ENCODE measurements at regions not wholly inside any gene's neighbourhood (a gene's known extent, or its start where the extent isn't known, plus 50 kb on each side); places are given as distances from the start of the nearest gene placed in this dataset.

DNA sequence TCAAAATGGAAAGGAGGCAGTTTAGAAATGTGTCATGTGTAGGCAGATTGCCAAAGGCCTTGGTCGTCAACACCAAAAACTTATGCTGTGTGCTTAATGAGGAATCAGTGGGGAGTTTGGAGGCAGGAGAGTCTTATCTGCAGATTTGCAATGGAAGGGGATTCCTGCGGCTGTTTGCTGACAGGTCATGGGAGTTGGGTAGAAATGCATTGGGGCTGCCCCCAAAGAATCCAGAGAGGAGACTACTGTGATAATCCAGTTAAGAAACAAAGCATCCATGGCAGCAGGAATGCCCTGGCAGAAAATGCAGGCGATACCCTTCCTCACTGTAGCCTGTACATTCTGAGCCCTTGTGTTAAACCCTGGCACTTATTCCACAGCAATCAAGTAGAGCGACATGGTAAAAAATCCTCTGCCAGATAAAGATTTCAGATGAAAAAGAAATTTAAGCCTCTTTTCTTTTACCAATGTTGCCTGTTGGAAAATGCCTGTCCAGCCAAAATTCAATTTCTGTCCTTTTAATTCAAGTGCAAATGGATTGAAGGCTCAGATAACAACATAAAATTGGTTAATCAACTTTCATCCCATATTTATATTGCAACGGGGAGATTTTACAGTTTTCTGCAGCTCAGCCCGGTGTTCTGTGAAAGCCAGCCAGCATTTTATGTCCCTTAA is 491.0 kb upstream of the CDH5 start:
- TF ChIP-seq, protein P1, sequence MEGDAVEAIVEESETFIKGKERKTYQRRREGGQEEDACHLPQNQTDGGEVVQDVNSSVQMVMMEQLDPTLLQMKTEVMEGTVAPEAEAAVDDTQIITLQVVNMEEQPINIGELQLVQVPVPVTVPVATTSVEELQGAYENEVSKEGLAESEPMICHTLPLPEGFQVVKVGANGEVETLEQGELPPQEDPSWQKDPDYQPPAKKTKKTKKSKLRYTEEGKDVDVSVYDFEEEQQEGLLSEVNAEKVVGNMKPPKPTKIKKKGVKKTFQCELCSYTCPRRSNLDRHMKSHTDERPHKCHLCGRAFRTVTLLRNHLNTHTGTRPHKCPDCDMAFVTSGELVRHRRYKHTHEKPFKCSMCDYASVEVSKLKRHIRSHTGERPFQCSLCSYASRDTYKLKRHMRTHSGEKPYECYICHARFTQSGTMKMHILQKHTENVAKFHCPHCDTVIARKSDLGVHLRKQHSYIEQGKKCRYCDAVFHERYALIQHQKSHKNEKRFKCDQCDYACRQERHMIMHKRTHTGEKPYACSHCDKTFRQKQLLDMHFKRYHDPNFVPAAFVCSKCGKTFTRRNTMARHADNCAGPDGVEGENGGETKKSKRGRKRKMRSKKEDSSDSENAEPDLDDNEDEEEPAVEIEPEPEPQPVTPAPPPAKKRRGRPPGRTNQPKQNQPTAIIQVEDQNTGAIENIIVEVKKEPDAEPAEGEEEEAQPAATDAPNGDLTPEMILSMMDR (IDR thresholded peaks at IDR 0.05; ENCODE audit: insufficient read depth, low read length), result no peak
- TF ChIP-seq, protein P2, sequence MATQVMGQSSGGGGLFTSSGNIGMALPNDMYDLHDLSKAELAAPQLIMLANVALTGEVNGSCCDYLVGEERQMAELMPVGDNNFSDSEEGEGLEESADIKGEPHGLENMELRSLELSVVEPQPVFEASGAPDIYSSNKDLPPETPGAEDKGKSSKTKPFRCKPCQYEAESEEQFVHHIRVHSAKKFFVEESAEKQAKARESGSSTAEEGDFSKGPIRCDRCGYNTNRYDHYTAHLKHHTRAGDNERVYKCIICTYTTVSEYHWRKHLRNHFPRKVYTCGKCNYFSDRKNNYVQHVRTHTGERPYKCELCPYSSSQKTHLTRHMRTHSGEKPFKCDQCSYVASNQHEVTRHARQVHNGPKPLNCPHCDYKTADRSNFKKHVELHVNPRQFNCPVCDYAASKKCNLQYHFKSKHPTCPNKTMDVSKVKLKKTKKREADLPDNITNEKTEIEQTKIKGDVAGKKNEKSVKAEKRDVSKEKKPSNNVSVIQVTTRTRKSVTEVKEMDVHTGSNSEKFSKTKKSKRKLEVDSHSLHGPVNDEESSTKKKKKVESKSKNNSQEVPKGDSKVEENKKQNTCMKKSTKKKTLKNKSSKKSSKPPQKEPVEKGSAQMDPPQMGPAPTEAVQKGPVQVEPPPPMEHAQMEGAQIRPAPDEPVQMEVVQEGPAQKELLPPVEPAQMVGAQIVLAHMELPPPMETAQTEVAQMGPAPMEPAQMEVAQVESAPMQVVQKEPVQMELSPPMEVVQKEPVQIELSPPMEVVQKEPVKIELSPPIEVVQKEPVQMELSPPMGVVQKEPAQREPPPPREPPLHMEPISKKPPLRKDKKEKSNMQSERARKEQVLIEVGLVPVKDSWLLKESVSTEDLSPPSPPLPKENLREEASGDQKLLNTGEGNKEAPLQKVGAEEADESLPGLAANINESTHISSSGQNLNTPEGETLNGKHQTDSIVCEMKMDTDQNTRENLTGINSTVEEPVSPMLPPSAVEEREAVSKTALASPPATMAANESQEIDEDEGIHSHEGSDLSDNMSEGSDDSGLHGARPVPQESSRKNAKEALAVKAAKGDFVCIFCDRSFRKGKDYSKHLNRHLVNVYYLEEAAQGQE (IDR thresholded peaks at IDR 0.05; ENCODE audit: insufficient replicate concordance, low read depth), result no peak
- TF ChIP-seq POLR2AphosphoS5 (IDR thresholded peaks at IDR 0.05; ENCODE audit: low read depth) (no peak), GABPA (IDR thresholded peaks at IDR 0.05; ENCODE audit: low read depth) (no peak), SPI1 (IDR thresholded peaks at IDR 0.05; ENCODE audit: borderline replicate concordance, low read depth) (no peak)
